ENCODE measurements at regions not wholly inside any gene's neighbourhood (a gene's known extent, or its start where the extent isn't known, plus 50 kb on each side); places are given as distances from the start of the nearest gene placed in this dataset.

DNA sequence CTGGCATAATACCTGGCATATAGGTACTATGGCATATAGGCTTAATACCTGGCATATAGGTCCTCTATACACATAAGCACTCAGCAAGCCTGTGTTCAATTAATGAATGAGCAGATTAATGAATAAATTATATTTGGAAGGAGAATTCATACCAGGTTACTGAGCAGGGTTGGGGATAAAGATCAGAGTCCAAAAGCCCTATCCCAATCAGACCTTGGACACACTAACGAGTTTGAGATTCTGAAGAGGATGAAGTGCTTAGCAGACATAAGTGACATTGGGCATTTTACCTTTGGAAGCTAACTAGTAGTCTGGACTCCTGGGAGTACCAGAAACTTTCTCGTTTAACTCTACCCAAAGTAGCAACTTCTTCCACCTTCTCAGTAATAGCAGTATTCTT lies 63.3 kb upstream of the ARHGAP29 start (continued):
- TF ChIP-seq ZNF565 (CRISPR knock-in tag; conservative IDR thresholded peaks at IDR 0.05; ENCODE audit: low read depth), result no peak
- no peak for TF ChIP-seq OSR1 (CRISPR knock-in tag; IDR thresholded peaks at IDR 0.05)
- TF ChIP-seq, protein P1, sequence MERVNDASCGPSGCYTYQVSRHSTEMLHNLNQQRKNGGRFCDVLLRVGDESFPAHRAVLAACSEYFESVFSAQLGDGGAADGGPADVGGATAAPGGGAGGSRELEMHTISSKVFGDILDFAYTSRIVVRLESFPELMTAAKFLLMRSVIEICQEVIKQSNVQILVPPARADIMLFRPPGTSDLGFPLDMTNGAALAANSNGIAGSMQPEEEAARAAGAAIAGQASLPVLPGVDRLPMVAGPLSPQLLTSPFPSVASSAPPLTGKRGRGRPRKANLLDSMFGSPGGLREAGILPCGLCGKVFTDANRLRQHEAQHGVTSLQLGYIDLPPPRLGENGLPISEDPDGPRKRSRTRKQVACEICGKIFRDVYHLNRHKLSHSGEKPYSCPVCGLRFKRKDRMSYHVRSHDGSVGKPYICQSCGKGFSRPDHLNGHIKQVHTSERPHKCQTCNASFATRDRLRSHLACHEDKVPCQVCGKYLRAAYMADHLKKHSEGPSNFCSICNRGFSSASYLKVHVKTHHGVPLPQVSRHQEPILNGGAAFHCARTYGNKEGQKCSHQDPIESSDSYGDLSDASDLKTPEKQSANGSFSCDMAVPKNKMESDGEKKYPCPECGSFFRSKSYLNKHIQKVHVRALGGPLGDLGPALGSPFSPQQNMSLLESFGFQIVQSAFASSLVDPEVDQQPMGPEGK (CRISPR knock-in tag; IDR thresholded peaks at IDR 0.05; ENCODE audit: borderline replicate concordance), result no peak

- peak; percentile 58; the same call in 2 of the 3 replicates for ATAC-seq
- TF ChIP-seq ZFP3 (CRISPR knock-in tag; IDR thresholded peaks at IDR 0.05) (no peak), POU6F1 (CRISPR knock-in tag; IDR thresholded peaks at IDR 0.05; ENCODE audit: borderline replicate concordance, low read depth) (no peak), ZNF565 (CRISPR knock-in tag; conservative IDR thresholded peaks at IDR 0.05; ENCODE audit: low read depth) (no peak), ISL1 (CRISPR knock-in tag; IDR thresholded peaks at IDR 0.05) (no peak), ZC3H10 (CRISPR knock-in tag; IDR thresholded peaks at IDR 0.05) (no peak), PPARA (CRISPR knock-in tag; IDR thresholded peaks at IDR 0.05; ENCODE audit: borderline replicate concordance) (no peak)
Measured at GRCh38 chr1:94299627-94300553, 62.5 kb upstream of the ARHGAP29 start.

DNA sequence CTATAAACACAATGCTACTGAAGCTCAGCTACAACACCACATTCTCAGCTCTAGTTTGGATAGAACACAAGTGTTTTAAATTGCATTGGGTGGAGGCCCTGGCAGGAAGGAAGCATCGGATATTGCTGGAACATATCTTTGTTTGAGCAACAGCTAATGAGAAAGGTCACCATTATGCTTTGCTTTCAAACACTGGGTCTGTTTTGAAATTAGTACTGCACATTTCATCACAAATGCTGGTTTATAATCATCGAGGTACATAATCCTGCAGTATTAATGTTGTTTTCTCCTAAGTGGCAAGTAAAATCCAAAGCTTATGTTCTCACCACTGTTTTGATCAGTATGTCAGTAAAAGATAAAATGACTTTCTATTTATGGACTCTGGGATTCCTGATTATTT lies 61.5 kb upstream of the ARHGAP29 start:
- TF ChIP-seq, protein P1 (CRISPR knock-in tag; IDR thresholded peaks at IDR 0.05; ENCODE audit: borderline replicate concordance), result no peak
- TF ChIP-seq ZNF565 (CRISPR knock-in tag; conservative IDR thresholded peaks at IDR 0.05; ENCODE audit: low read depth) (no peak), ZC3H10 (CRISPR knock-in tag; IDR thresholded peaks at IDR 0.05) (no peak), BACH2 (CRISPR knock-in tag; IDR thresholded peaks at IDR 0.05; ENCODE audit: borderline replicate concordance) (no peak), ESRRG (CRISPR knock-in tag; IDR thresholded peaks at IDR 0.05) (no peak), TOX (CRISPR knock-in tag; IDR thresholded peaks at IDR 0.05; ENCODE audit: borderline replicate concordance) (no peak), POU6F1 (CRISPR knock-in tag; IDR thresholded peaks at IDR 0.05; ENCODE audit: borderline replicate concordance, low read depth) (no peak), ARNTL (CRISPR knock-in tag; IDR thresholded peaks at IDR 0.05; ENCODE audit: borderline replicate concordance, low read depth) (no peak), PPARA (CRISPR knock-in tag; IDR thresholded peaks at IDR 0.05; ENCODE audit: borderline replicate concordance) (no peak), SNAI2 (CRISPR knock-in tag; IDR thresholded peaks at IDR 0.05) (no peak), ZFP3 (CRISPR knock-in tag; IDR thresholded peaks at IDR 0.05) (no peak), CSDC2 (CRISPR knock-in tag; IDR thresholded peaks at IDR 0.05) (no peak), ZNF8 (CRISPR knock-in tag; IDR thresholded peaks at IDR 0.05) (no peak), OSR1 (CRISPR knock-in tag; IDR thresholded peaks at IDR 0.05) (no peak), RARB (CRISPR knock-in tag; IDR thresholded peaks at IDR 0.05) (no peak), ZFP30 (CRISPR knock-in tag; IDR thresholded peaks at IDR 0.05) (no peak), ZNF70 (CRISPR knock-in tag; IDR thresholded peaks at IDR 0.05) (no peak)
- TF ChIP-seq, protein P2, sequence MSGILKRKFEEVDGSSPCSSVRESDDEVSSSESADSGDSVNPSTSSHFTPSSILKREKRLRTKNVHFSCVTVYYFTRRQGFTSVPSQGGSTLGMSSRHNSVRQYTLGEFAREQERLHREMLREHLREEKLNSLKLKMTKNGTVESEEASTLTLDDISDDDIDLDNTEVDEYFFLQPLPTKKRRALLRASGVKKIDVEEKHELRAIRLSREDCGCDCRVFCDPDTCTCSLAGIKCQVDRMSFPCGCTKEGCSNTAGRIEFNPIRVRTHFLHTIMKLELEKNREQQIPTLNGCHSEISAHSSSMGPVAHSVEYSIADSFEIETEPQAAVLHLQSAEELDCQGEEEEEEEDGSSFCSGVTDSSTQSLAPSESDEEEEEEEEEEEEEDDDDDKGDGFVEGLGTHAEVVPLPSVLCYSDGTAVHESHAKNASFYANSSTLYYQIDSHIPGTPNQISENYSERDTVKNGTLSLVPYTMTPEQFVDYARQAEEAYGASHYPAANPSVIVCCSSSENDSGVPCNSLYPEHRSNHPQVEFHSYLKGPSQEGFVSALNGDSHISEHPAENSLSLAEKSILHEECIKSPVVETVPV (CRISPR knock-in tag; IDR thresholded peaks at IDR 0.05), result no peak
- TF ChIP-seq, protein P3, sequence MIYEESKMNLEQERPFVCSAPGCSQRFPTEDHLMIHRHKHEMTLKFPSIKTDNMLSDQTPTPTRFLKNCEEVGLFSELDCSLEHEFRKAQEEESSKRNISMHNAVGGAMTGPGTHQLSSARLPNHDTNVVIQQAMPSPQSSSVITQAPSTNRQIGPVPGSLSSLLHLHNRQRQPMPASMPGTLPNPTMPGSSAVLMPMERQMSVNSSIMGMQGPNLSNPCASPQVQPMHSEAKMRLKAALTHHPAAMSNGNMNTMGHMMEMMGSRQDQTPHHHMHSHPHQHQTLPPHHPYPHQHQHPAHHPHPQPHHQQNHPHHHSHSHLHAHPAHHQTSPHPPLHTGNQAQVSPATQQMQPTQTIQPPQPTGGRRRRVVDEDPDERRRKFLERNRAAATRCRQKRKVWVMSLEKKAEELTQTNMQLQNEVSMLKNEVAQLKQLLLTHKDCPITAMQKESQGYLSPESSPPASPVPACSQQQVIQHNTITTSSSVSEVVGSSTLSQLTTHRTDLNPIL (CRISPR knock-in tag; IDR thresholded peaks at IDR 0.05; ENCODE audit: low read depth), result no peak
- TF ChIP-seq, protein P4, sequence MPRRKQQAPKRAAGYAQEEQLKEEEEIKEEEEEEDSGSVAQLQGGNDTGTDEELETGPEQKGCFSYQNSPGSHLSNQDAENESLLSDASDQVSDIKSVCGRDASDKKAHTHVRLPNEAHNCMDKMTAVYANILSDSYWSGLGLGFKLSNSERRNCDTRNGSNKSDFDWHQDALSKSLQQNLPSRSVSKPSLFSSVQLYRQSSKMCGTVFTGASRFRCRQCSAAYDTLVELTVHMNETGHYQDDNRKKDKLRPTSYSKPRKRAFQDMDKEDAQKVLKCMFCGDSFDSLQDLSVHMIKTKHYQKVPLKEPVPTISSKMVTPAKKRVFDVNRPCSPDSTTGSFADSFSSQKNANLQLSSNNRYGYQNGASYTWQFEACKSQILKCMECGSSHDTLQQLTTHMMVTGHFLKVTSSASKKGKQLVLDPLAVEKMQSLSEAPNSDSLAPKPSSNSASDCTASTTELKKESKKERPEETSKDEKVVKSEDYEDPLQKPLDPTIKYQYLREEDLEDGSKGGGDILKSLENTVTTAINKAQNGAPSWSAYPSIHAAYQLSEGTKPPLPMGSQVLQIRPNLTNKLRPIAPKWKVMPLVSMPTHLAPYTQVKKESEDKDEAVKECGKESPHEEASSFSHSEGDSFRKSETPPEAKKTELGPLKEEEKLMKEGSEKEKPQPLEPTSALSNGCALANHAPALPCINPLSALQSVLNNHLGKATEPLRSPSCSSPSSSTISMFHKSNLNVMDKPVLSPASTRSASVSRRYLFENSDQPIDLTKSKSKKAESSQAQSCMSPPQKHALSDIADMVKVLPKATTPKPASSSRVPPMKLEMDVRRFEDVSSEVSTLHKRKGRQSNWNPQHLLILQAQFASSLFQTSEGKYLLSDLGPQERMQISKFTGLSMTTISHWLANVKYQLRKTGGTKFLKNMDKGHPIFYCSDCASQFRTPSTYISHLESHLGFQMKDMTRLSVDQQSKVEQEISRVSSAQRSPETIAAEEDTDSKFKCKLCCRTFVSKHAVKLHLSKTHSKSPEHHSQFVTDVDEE (CRISPR knock-in tag; IDR thresholded peaks at IDR 0.05), result no peak
- ATAC-seq, result no peak

All from SK-N-SH treated with all-trans-retinoic acid at 6 μM for 48 hours (cell line).